SIG-M5 treated with dmso at 0.1 percent for 504 hours (cell line): ENCODE measurements at regions not wholly inside any gene's neighbourhood (a gene's known extent, or its start where the extent isn't known, plus 50 kb on each side); places are given as distances from the start of the nearest gene placed in this dataset.

ENCODE experiments used
- DNase-seq: peaks from one replicate; lab custom pipeline; 2025; ENCODE audit not compliant: unreplicated experiment; lab: John Stamatoyannopoulos, UW

GRCh38 chr11:19474954-19475721, 234.4 kb upstream of the E2F8 start:
- no peak for DNase-seq

- DNase-seq = no peak
Measured at GRCh38 chr11:19474211-19474610, 233.5 kb upstream of the E2F8 start.

- DNase-seq = no peak
Measured at GRCh38 chr11:19472679-19473078, 231.9 kb upstream of the E2F8 start.

- no peak for DNase-seq
Measured at GRCh38 chr11:19467904-19468303, 227.2 kb upstream of the E2F8 start.

- no peak for DNase-seq
Measured at GRCh38 chr11:19466314-19466713, 225.6 kb upstream of the E2F8 start.

GRCh38 chr11:19463976-19464375, 223.2 kb upstream of the E2F8 start:
- DNase-seq = no peak

- DNase-seq = no peak
Measured at GRCh38 chr11:19460718-19461405, 220.1 kb upstream of the E2F8 start.

- DNase-seq = no peak
Measured at GRCh38 chr11:19459240-19459639, 218.5 kb upstream of the E2F8 start.

GRCh38 chr11:19458721-19459120, 218.0 kb upstream of the E2F8 start:
- DNase-seq = no peak

GRCh38 chr11:19458231-19458630, 217.5 kb upstream of the E2F8 start:
- DNase-seq = no peak

- DNase-seq = no peak
Measured at GRCh38 chr11:19455731-19456130, 215.0 kb upstream of the E2F8 start.

- DNase-seq = no peak
Measured at GRCh38 chr11:19453651-19454257, 213.0 kb upstream of the E2F8 start.

- no peak for DNase-seq
Measured at GRCh38 chr11:19451609-19452008, 210.9 kb upstream of the E2F8 start.

GRCh38 chr11:19450282-19450681, 209.5 kb upstream of the E2F8 start:
- no peak for DNase-seq

GRCh38 chr11:19448651-19449050, 207.9 kb upstream of the E2F8 start:
- no peak for DNase-seq

- DNase-seq = no peak
Measured at GRCh38 chr11:19447150-19447566, 206.4 kb upstream of the E2F8 start.

- no peak for DNase-seq
Measured at GRCh38 chr11:19445771-19446170, 205.0 kb upstream of the E2F8 start.

GRCh38 chr11:19444231-19444630, 203.5 kb upstream of the E2F8 start:
- DNase-seq = no peak

- DNase-seq = no peak
Measured at GRCh38 chr11:19442554-19442910, 201.8 kb upstream of the E2F8 start.

- peak; percentile 6 for DNase-seq
Measured at GRCh38 chr11:19441752-19442553, 201.2 kb upstream of the E2F8 start.

GRCh38 chr11:19441288-19441687, 200.5 kb upstream of the E2F8 start:
- no peak for DNase-seq
